Glutamatergic neuron (in vitro differentiated cells): ENCODE measurements at regions not wholly inside any gene's neighbourhood (a gene's known extent, or its start where the extent isn't known, plus 50 kb on each side); places are given as distances from the start of the nearest gene placed in this dataset.

Source experiments
- DNase-seq: peaks from one replicate; pipeline ENCODE4 v3.0.0; 2022
- H3K27ac Mint-ChIP-seq: one replicate; pipeline ENCODE4 v1.8.0; 2020; ENCODE audit warnings: mild to moderate bottlenecking, mixed read lengths, inconsistent platforms; ENCODE audit not compliant: unreplicated experiment
- H3K27me3 Mint-ChIP-seq: one replicate; pipeline ENCODE4 v1.8.0; 2020; ENCODE audit warnings: mild to moderate bottlenecking, moderate library complexity, mixed read lengths, inconsistent platforms; ENCODE audit not compliant: unreplicated experiment
- H3K36me3 Mint-ChIP-seq: one replicate; pipeline ENCODE4 v1.8.0; 2020; ENCODE audit warnings: mild to moderate bottlenecking, mixed read lengths, inconsistent platforms; ENCODE audit not compliant: unreplicated experiment
- H3K4me1 Mint-ChIP-seq: one replicate; pipeline ENCODE4 v1.8.0; 2020; ENCODE audit warnings: mild to moderate bottlenecking, low read depth, mixed read lengths, inconsistent platforms; ENCODE audit not compliant: unreplicated experiment
- H3K4me3 Mint-ChIP-seq: one replicate; pipeline ENCODE4 v1.8.0; 2020; ENCODE audit warnings: mild to moderate bottlenecking, mixed read lengths, inconsistent platforms; ENCODE audit not compliant: unreplicated experiment
- H3K9me3 Mint-ChIP-seq: one replicate; pipeline ENCODE4 v1.8.0; 2020; ENCODE audit warnings: mild to moderate bottlenecking, moderate library complexity, mixed read lengths, inconsistent platforms; ENCODE audit not compliant: unreplicated experiment
- TF ChIP-seq, protein P1 (sequence below): fragments of 200-600 bp; sonication (generic); IDR thresholded peaks from one replicate; pipeline ENCODE4 v1.5.0; 2021; ENCODE audit not compliant: partially characterized antibody, unreplicated experiment

DNA sequence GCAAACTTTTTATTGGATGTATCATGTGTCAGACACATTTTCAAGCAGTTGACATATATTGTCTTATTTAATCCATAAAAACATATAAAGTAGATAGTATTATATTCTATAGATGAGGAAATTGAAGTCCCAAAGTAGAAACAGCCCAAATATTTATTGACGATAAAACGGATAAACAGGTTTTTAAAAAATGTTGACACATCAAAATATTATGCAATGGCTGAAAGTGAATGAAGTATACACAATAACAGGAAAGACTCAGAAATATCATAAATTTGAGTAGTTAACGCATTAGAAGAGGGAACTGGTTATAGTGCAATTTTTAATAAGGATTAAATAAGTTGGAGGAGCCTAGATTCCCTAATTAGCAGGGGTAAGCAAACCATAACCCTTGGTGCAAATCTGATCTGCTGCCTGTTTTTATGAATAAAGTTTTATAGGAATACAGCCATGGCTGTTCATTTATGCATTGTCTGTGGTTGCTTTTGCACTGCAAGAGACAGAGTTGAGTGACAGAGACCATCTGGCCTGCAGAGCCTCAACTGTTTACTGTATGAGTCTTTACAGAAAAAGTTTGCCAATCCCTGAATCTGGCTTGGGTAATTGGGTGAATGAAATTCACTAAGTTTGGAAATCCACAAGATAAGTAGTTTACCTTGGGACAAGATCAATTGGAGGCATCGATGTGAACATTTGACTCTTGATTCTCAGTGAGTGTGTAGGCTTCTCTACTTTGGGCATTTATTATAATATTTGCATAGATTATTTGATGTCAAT is 50.6 kb upstream of the EXOC2 start:
- H3K27me3 Mint-ChIP-seq, result no peaks in the 10 kb centered on the region
- H3K9me3 Mint-ChIP-seq, result no peaks in the 10 kb centered on the region
- H3K4me1 Mint-ChIP-seq, result no peaks in the 10 kb centered on the region
- no peak for DNase-seq
- no peak overlapping the region for H3K4me3 Mint-ChIP-seq
- no peak overlapping the region for H3K27ac Mint-ChIP-seq
- H3K36me3 Mint-ChIP-seq, result no peaks in the 10 kb centered on the region
- TF ChIP-seq, protein P1, sequence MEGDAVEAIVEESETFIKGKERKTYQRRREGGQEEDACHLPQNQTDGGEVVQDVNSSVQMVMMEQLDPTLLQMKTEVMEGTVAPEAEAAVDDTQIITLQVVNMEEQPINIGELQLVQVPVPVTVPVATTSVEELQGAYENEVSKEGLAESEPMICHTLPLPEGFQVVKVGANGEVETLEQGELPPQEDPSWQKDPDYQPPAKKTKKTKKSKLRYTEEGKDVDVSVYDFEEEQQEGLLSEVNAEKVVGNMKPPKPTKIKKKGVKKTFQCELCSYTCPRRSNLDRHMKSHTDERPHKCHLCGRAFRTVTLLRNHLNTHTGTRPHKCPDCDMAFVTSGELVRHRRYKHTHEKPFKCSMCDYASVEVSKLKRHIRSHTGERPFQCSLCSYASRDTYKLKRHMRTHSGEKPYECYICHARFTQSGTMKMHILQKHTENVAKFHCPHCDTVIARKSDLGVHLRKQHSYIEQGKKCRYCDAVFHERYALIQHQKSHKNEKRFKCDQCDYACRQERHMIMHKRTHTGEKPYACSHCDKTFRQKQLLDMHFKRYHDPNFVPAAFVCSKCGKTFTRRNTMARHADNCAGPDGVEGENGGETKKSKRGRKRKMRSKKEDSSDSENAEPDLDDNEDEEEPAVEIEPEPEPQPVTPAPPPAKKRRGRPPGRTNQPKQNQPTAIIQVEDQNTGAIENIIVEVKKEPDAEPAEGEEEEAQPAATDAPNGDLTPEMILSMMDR, result no peak
